IPS-15b (cell line): ENCODE measurements at regions not wholly inside any gene's neighbourhood (a gene's known extent, or its start where the extent isn't known, plus 50 kb on each side); places are given as distances from the start of the nearest gene placed in this dataset.

Experiments used
- H3K27me3 ChIP-seq: one replicate; pipeline ENCODE4 v1.6.1; 2013; ENCODE audit warnings: low read length; ENCODE audit not compliant: control insufficient read depth, insufficient read depth
- H3K36me3 ChIP-seq: one replicate; pipeline ENCODE4 v1.6.1; 2013; ENCODE audit warnings: low read length; ENCODE audit not compliant: control insufficient read depth, insufficient read depth
- H3K4me1 ChIP-seq: one replicate; pipeline ENCODE4 v1.6.1; 2013; ENCODE audit warnings: mild to moderate bottlenecking, low read length; ENCODE audit not compliant: control insufficient read depth, insufficient read depth
- H3K4me3 ChIP-seq: one replicate; pipeline ENCODE4 v1.5.1; 2013; ENCODE audit warnings: low read depth, low read length
- H3K9ac ChIP-seq: one replicate; pipeline ENCODE4 v1.6.1; 2013; ENCODE audit warnings: low read depth, mild to moderate bottlenecking, low read length
- H3K9me3 ChIP-seq: one replicate; pipeline ENCODE4 v1.6.1; 2013; ENCODE audit warnings: mild to moderate bottlenecking, low read length; ENCODE audit not compliant: control insufficient read depth, insufficient read depth

DNA sequence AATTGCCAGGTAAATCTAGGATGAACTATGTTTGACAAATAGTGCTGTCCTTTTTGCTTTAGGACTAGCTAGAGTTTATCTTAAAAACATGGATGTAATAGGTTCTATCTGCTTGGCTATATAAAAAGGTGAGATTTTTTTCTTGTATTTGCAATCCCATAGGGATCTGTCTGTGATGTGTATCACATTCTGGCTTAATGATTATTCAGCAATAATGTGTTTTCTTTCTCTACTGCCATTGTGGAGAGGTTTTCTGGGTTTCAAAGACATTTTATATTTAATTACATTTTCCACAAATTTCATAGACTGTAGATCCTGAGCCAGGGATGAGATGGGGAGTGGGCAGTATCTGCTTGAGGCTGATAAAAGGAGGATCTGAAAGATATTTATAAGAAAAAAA is 277.8 kb upstream of the SLITRK5 start:
- Histone ChIP-seq H3K4me3 (no peak overlapping the region), H3K27me3 (no peaks in the 10 kb centered on the region), H3K9me3 (no peaks in the 10 kb centered on the region), H3K36me3 (no peaks in the 10 kb centered on the region), H3K9ac (no peak overlapping the region), H3K4me1 (no peaks in the 10 kb centered on the region)

DNA sequence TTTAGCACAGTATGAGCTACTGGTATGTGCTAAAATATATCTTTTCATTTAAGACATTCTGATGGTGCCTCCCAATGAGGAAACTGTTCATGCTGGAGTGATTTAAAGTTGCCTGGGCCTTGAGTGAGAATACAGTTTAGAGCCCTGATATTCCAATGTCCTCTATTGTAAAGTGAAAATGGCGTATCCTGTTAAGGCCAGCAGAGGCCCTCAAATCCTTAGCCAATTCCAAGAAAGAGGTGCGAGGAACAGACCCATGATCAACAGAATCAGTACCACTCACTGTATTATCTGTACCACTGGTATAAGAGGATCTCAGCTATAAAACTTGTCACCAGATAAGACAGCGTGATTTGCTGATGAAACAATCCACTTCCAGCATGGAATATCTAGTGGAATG is 273.1 kb upstream of the SLITRK5 start:
- Histone ChIP-seq H3K27me3 (no peaks in the 10 kb centered on the region), H3K36me3 (no peaks in the 10 kb centered on the region), H3K4me3 (no peak overlapping the region), H3K4me1 (no peaks in the 10 kb centered on the region), H3K9ac (no peak overlapping the region), H3K9me3 (no peaks in the 10 kb centered on the region)

DNA sequence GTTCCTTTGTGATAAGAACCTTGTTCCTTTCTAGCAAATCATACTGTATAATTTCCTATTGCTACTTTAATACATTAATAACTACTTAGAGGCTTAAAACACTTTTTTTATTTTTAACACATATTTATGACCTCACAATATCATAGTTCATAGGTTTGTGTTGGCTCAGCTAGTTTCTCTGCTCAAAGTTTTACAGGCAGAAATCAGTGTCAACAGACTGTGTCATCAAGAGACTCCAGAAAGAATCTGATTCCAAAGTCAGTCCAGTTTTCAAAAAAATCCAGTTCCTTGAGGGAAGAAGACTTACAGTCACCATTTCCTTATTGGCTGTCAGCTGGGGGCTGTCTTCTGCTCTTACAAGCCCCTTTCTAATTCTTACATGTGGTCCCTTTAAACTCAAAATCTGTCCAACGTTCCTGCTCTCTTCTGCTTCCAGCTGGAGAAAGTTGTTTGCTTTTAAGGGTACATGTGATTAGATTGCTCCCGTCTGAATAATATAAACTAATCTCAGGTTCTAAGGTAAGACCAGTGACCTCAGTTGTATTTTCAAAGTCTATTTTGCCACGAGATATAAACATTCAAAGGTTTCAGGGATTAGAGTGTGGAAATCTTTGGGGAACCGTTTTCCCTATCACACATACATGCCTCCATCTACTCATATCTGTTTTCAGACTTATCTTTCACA is 267.3 kb upstream of the SLITRK5 start:
- H3K9me3 ChIP-seq, result no peaks in the 10 kb centered on the region
- no peaks in the 10 kb centered on the region for H3K4me1 ChIP-seq
- no peaks in the 10 kb centered on the region for H3K27me3 ChIP-seq
- H3K36me3 ChIP-seq, result no peaks in the 10 kb centered on the region
- no peak overlapping the region for H3K9ac ChIP-seq
- H3K4me3 ChIP-seq, result no peak overlapping the region

DNA sequence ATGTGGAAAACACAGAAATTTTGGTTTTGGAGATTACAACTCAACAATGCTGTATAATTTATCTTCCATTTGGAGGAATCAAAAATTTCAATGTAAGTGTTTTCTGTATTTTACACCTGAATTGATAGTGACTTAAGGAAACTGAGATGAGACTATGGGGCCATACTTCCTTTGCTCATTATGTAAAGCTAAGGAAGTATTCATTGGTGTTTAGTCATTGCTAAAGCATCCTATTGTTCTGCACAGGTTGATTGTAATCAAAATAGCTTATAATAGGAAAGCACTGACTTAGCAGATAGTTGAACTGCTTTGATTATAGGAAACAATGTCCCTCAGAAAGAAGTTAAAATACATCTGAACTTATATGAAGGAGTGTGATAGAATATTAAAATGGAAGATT is 244.4 kb upstream of the SLITRK5 start:
- Histone ChIP-seq H3K9ac (no peak overlapping the region), H3K27me3 (no peaks in the 10 kb centered on the region), H3K4me1 (no peaks in the 10 kb centered on the region), H3K36me3 (no peaks in the 10 kb centered on the region), H3K4me3 (no peak overlapping the region), H3K9me3 (no peaks in the 10 kb centered on the region)

DNA sequence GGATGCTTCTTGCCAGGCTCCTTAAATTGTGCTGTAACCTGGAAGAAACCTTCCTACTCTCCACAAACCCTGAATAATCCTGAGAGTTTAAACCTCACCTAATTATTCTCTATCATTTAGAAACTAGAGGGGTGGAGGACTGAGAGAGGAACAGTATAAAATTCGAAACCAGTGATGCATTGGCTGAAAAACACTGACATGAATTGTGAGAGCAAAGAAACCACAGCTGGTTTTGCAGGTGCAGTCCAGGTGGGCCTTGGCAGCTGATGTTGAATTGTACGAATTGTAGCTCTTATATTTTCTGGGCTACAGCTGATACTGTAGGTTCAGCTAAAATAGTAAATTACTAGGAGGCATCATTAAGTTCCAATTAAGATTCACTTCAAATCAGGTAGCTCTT is 227.0 kb upstream of the SLITRK5 start:
- H3K4me1 ChIP-seq, result no peaks in the 10 kb centered on the region
- H3K27me3 ChIP-seq, result no peaks in the 10 kb centered on the region
- no peak overlapping the region for H3K9ac ChIP-seq
- H3K36me3 ChIP-seq, result no peaks in the 10 kb centered on the region
- H3K4me3 ChIP-seq, result no peak overlapping the region
- H3K9me3 ChIP-seq, result no peaks in the 10 kb centered on the region

DNA sequence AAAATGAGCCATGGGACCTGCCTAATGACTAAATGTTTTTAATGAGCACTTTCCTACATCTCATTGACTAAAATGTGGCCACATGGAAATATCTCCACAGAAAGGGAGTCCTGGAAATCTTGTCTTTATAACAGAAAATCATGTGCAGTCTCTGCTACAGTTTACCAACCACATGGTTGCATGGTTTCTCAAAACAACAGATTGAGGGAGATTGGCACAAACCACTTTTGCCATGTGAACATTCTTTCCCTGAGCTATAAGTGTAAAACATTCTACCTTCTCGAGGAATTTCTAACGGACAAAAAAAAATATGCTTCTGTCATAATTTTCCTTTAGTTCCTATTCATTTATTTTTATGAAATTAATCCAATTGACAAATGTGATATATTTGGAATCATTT is 218.9 kb upstream of the SLITRK5 start:
- Histone ChIP-seq H3K9ac (no peak overlapping the region), H3K4me1 (no peaks in the 10 kb centered on the region), H3K9me3 (no peaks in the 10 kb centered on the region), H3K27me3 (no peaks in the 10 kb centered on the region), H3K36me3 (no peaks in the 10 kb centered on the region), H3K4me3 (no peak overlapping the region)

DNA sequence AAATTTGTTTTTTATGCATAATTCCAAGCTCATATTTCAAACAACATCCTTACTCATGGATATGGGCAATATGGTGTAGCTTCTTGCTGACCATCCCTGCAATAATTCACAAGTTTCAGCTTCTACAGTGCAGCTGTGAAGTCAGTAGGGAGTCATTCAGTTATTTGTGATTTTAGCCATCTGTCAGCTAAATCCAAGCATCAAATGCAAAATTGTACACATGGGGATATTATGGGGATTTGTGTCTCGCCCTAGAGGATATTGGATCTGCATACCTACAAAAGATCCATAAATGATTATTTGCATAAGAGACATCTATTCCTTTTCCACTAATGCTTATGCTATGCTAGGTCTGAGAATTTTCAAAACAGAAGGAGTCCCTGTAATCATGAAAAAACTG is 217.9 kb upstream of the SLITRK5 start:
- no peaks in the 10 kb centered on the region for H3K4me1 ChIP-seq
- H3K9me3 ChIP-seq, result no peaks in the 10 kb centered on the region
- no peaks in the 10 kb centered on the region for H3K27me3 ChIP-seq
- no peaks in the 10 kb centered on the region for H3K36me3 ChIP-seq
- no peak overlapping the region for H3K9ac ChIP-seq
- H3K4me3 ChIP-seq, result no peak overlapping the region

DNA sequence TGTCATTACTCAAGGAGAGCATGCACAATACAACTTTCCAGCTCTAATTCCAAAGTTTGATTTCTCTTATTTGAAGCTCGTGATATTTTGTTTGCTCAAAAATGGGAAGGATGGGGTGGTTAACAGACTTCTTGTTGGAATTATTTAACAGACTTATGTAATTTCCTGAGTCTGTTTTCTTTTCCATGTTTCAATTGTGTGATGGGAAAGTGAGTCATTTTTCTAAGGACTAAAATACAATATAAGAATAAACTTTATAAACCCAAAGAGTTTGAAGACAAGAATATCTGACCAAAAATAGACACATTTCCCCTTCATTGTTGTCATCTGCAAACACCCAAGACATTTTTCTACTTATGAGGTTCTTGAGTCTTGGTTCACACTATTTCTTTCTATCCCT is 211.8 kb upstream of the SLITRK5 start:
- Histone ChIP-seq H3K4me1 (no peaks in the 10 kb centered on the region), H3K4me3 (no peak overlapping the region), H3K9ac (no peak overlapping the region), H3K36me3 (no peaks in the 10 kb centered on the region), H3K27me3 (no peaks in the 10 kb centered on the region), H3K9me3 (no peaks in the 10 kb centered on the region)

DNA sequence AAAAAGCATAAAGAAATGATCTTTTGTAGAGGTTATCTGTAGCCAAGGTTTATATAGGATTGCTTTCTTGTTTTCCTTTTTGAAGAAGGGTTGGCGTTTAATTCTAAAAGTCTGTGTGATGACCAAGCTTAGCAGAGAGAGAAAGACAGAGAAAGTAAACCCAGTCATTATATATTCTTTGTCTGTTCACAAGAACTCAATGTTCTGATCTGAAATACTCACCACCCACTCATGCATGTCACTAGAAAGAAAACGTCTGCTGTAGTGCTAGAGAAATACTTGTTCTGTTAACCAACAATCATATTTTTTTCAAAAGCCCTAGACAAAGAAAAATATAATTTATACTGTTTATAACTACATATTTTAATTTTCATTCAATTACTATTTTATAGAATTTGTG is 173.7 kb upstream of the SLITRK5 start:
- Histone ChIP-seq H3K4me3 (no peak overlapping the region), H3K9me3 (no peaks in the 10 kb centered on the region), H3K27me3 (no peaks in the 10 kb centered on the region), H3K4me1 (no peaks in the 10 kb centered on the region), H3K36me3 (no peaks in the 10 kb centered on the region), H3K9ac (no peak overlapping the region)

DNA sequence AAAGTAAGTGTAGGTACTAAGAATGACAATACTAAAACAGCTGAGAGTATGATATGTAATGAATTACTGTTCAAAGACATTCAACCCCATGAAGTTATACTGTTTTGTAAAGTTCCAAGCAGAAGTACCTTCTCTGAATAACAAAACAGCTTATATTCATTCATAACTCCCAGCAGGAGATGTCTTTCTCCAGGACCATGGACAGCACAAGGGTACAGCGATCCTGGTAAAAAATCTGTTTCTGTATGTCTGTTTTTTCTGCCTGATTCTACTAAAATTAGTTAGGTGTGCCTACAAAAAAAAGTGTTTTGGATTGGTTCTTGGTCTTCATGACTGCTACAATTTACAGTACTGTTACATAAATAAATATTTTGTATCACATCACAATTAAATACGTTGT is 172.5 kb upstream of the SLITRK5 start:
- Histone ChIP-seq H3K4me1 (no peaks in the 10 kb centered on the region), H3K36me3 (no peaks in the 10 kb centered on the region), H3K9me3 (no peaks in the 10 kb centered on the region), H3K9ac (no peak overlapping the region), H3K4me3 (no peak overlapping the region), H3K27me3 (no peaks in the 10 kb centered on the region)

DNA sequence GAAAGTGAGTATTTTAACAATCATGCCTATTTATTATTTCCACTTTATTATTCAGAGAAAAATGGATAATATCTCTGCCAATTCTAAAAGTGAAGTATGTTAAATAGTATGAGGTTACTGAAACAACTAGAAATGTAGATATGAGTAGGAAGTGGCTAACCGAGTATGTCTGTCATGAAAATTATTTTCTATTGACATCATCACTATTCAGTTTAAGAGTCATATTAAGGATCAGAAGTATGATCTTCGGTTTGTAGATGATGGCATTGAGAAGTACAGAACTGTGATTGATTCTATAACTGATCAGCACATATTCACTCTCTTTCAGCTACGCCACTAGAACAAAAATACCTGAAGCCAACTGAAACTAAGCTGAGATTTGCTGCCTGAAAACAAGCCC is 146.4 kb upstream of the SLITRK5 start:
- Histone ChIP-seq H3K4me3 (no peak overlapping the region), H3K27me3 (no peaks in the 10 kb centered on the region), H3K9ac (no peak overlapping the region), H3K9me3 (no peaks in the 10 kb centered on the region), H3K36me3 (no peaks in the 10 kb centered on the region), H3K4me1 (no peaks in the 10 kb centered on the region)

DNA sequence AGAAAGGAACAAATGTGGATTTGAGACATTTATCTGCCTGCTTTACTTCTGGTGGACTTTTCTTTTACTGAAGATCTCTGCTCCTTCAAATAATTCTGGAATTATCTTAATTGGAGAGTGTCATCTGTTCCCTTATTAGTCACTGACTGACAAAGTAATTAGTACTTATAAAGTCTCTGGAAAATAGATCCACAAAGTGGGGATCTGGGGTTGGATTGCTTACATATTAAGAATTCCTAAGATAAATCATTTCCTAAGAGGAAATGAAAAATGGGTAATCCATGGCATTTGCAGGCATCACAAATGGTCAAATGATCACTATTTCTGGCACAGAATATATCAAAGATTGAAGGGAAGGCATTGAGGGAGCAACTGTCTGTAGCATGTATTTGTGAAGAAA is 137.4 kb upstream of the SLITRK5 start:
- H3K9ac ChIP-seq, result no peak overlapping the region
- no peaks in the 10 kb centered on the region for H3K4me1 ChIP-seq
- H3K27me3 ChIP-seq, result no peaks in the 10 kb centered on the region
- no peak overlapping the region for H3K4me3 ChIP-seq
- no peaks in the 10 kb centered on the region for H3K9me3 ChIP-seq
- H3K36me3 ChIP-seq, result no peaks in the 10 kb centered on the region
